Coronary artery (tissue), 2 donors: ENCODE measurements at regions not wholly inside any gene's neighbourhood (a gene's known extent, or its start where the extent isn't known, plus 50 kb on each side); places are given as distances from the start of the nearest gene placed in this dataset.

ENCODE experiments used
- DNase-seq: peaks from one replicate; pipeline ENCODE4 v3.0.0-alpha.2; 2017; ENCODE audit warnings: low spot score
- H3K27ac ChIP-seq, 2 donors: fragments of 200-600 bp; sonication (generic); one replicate each; pipeline ENCODE4 v1.5.1; 2016 to 2019
- H3K4me3 ChIP-seq: fragments of 200-600 bp; sonication (generic); 2 replicates; pipeline ENCODE4 v1.5.1; 2016; ENCODE audit warnings: mild to moderate bottlenecking, moderate library complexity
- CTCF ChIP-seq: fragments of 200-600 bp; sonication (generic); IDR thresholded peaks from one replicate; pipeline ENCODE4 v1.5.1; 2019; ENCODE audit warnings: antibody characterized with exemption

GRCh38 chr5:179472174-179472573 is 78.2 kb upstream of the RUFY1 start:
- DNase-seq = no peak
- TF ChIP-seq CTCF = no peak
- Histone ChIP-seq H3K27ac (no peak overlapping the region), H3K4me3 (no peak overlapping the region)

- Histone ChIP-seq H3K4me3 (no peak overlapping the region), H3K27ac (no peak overlapping the region)
- no peak for DNase-seq
- no peak for TF ChIP-seq CTCF
Measured at GRCh38 chr5:179470201-179470600, 80.2 kb upstream of the RUFY1 start.

GRCh38 chr5:179468696-179469095 is 81.7 kb upstream of the RUFY1 start:
- Histone ChIP-seq H3K4me3 (no peak overlapping the region), H3K27ac (no peak overlapping the region)
- TF ChIP-seq CTCF = no peak
- DNase-seq = no peak

- no peak for DNase-seq
Measured at GRCh38 chr5:179467441-179467840, 82.9 kb upstream of the RUFY1 start.

GRCh38 chr5:179464631-179465030 is 85.7 kb upstream of the RUFY1 start:
- TF ChIP-seq CTCF = no peak
- DNase-seq = no peak
- no peak overlapping the region for H3K27ac ChIP-seq
- no peak overlapping the region for H3K4me3 ChIP-seq

More at GRCh38 chr5:179467441-179467840, 82.9 kb upstream of the RUFY1 start:
- Histone ChIP-seq H3K27ac (no peak overlapping the region), H3K4me3 (no peak overlapping the region)
- TF ChIP-seq CTCF = no peak

GRCh38 chr5:179462040-179462439 is 88.3 kb upstream of the RUFY1 start:
- Histone ChIP-seq H3K27ac (no peak overlapping the region), H3K4me3 (no peak overlapping the region)
- TF ChIP-seq CTCF = no peak
- DNase-seq = no peak

GRCh38 chr5:179461576-179461975 is 88.8 kb upstream of the RUFY1 start:
- DNase-seq = no peak
- Histone ChIP-seq H3K27ac (no peak overlapping the region), H3K4me3 (no peak overlapping the region)
- TF ChIP-seq CTCF = no peak
